ENCODE measurements at regions not wholly inside any gene's neighbourhood (a gene's known extent, or its start where the extent isn't known, plus 50 kb on each side); places are given as distances from the start of the nearest gene placed in this dataset.
"Not testable (repeated sequence)": the region's sequence is repeated elsewhere in the genome, so short reads cannot be mapped to it uniquely, and the experiment has no call there.

DNA sequence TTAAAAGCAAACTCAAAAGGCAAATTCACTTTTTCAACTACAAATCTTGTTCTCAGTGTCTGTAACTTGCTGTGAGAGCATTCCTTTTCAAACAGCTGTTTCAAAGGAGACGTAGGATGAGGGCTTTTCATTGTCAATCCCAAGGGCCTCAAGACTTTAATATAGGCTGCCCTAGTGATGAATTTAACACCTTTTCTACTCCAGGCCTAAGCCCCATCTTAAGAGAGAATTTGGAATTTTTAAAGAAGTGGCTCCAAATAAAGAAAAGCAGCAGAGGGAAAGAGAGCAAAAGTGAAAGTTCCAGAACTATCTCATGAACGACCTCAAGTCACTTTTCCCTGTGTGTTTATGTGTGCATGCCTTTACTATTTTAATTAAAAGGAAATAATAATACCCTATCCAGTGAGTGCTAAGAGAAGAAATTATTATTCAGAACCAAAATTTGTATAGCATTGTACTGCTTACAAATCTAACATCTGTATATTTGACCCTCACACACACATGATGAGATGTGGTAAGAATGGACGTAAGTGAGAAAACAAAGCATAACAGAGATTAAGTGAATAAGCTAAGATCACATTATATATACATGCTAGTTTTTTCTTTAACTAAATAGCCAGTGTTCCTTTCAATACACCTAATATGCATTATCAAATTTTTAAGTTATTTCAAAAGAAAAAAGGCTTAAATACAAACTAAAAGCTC, 196.4 kb downstream of the VGLL3 start:
- DNase-seq (ENCODE audit: low spot score): no peak

DNA sequence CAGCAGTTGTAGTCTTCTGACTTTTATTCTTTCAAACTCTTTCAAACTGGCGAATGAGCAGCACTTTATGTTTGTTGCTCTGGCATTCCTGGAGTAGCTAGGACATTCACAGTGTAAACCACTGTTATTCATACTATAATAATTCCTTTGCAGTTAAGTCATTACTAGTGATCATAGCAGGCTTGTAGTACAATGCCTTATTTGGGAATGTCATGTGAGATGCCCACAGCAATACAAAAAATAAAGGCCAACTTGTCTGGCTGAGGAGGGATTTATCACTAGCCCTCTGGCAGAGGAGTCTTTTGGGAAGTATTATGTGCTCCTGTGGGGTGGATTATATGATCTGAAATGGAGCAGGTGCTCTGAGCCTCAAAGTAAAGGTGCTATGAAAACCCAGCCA, 197.2 kb downstream of the VGLL3 start:
- peak; percentile 80 for DNase-seq (ENCODE audit: low spot score)

DNA sequence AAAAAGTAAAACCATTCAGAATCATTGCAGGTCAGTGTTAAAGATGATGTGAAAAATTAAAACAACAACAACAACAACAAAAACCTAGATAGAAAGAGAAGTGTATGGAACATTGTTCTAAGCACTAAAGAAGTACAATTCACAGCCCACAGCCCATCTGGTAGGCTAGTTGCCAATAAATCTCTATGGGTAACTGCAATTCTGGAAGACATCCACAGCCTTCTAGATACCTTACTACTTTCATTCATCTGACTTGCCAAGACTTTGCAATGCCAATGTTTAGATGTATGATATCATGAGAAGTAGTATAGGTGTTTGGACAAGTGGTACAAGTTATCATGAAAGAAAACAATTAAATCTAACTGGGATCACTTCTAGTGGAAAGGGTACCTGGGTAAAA, 198.6 kb downstream of the VGLL3 start:
- no peak for DNase-seq (ENCODE audit: low spot score)

DNA sequence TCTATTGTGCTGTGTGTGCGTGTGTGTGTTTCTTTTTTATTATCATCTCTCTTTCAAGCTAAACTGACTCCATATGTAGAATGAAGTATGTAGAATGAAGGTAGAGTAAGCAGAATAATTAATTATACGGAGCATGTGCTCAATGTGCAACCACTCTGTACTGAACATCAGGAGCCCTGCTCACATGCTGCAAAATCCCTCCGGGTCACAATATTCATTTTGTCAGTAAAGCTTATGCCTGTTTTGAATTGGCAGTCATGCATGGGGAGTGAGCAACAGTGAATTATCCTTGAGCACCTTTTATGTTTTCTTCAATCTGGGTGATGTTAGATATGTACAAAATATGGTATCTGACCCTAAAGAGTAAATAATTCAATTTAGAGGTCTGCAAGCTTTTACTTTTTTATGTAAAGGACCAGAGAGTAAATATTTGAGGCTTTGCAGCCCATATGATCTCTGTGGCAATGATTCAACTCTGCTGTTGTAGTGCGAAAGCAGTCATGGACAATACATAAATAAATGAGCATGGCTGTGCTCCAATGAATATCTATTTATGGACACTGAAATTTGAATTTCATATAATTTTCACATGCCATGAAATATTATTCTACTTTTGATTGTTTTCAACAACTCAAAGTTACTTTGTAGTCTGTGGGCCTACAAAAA, 199.9 kb downstream of the VGLL3 start:
- no peak for DNase-seq (ENCODE audit: low spot score)

DNA sequence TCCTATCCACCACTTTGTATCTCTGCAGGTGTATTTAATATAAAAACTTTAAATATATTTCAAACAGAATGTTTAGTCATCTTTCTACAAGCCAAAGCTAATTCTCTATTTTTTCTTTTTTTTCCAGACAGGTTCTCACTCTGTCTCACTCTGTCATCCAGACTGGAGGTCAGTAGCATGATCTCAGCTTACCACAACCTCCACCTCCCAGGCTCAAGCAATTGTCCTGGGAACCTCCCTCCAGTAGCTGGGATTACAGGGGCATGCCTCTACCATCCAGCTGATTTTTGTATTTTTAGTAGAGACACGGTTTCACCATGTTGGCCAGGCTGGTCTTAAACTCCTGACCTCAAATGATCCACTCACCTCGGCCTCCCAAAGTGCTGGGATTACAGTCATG, 202.6 kb downstream of the VGLL3 start:
- no peak for DNase-seq (ENCODE audit: low spot score)

DNA sequence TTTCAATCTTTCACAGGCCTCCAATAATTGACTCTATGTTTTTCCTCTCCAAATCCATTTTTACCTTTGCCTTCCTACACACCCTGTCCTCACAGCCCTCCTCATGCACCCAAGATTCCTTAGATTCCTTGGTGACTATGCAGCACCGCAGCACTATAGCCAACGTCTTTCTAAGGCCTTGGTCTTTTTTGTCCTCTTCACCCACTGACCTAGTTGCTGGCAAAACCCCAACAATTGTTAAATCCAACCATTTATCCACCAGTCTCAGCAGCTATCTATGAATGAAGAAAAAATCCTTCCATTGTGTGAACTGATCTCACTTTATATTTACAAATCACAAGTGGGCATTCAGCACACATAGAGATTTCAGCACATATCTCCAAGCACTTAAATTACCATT, 203.9 kb downstream of the VGLL3 start:
- no peak for DNase-seq (ENCODE audit: low spot score)

DNA sequence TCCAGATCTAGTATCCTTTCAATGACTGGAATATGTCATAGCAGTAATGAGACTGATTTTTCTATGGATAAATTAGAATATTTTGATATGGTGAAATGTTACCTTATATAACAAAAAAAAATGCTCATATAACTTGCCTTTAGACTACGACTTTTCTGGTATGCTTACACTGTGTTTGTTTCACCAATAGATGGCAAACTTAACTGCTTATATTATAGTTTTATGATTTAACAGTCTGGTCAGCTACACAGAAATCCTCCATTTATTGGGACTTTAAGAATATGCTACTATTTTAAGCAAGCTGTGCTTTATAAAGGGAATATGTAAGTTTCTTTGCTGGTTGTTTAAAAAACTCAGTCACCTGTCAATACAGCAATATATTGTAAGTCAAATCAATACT, 205.6 kb downstream of the VGLL3 start:
- peak; percentile 45 for DNase-seq (ENCODE audit: low spot score)

DNA sequence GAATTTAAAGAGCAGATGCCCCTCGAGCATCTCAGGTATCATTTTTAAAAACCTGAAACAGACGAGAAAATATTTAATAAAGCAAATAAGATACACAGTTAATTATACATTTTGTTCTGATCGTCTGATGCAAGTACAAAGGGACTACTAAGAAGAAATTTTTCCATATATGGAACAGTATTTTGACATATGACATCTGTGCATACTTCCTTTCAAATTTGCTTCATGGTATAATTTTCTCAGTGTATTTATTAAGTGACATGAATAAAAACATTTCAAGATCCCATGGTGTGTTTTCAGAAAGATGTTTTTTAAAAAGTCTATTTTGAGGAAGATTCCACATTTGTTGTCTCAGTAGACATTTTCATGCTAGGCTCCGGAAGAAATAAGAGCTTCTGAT, 208.1 kb downstream of the VGLL3 start:
- no peak for DNase-seq (ENCODE audit: low spot score)

DNA sequence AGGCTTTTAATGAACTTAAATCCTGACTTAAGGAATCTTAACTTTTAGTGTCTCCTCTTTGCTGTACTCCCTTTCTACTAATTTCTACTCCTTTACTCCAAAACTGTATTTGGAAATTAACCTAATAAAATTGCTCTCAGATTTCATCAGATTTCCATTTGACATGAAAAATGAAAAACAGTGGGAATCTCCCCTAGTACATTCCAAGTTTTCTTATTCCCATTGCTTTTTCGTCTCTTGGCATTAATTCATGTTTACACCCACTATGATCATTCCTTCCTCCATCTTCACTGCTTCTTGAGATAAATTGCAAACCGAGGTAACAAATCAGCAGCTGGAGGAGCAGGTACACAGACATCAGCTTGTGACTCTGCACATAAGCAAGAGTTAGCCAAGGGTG, 208.7 kb downstream of the VGLL3 start:
- peak; percentile 22 for DNase-seq (ENCODE audit: low spot score)

DNA sequence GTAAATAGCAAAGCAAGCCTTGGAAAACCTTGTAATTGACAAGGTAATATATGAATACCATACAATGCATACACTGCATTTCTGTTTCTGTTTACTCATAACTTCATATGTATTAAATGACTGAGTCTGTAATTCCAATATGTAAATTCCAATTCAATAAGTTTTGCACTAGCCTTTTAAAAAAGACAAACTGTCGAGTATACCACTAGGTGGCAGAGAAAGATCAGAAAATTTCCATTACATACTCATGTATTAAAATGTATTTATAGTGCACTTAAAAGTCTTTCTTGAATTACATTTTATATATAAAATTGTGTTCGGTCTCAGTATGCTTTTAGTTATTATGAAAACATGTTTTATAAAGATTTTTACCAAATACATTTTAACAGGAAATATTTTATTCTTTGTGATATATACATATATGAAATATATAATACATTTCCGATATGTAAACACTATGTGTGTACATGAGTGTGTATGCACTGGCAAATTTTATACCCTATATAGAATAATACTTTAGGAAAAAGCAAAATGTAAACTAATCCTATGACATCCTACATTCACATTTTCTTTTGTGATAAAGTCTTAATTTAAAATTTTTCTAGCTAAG, 216.8 kb downstream of the VGLL3 start:
- DNase-seq (ENCODE audit: low spot score): peak; percentile 33

DNA sequence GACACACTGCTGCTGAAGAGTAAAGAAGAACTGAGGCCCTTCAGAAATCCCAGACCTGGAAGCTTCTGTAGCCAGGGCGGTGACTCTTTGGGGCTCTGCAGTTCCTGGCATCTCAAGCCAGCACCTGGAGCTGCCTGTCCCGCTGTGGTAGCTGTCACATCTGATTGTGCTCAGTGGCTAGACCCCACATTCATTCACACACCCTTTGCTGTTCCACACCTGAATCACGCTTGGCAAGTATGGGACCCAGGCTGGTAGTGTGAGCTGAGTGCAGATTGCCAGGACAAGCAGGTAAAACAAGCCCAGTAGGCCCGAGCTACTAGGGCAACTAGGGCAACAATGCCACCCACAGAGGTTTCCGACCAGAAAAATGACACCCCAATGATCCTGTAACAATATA, 218.2 kb downstream of the VGLL3 start:
- no peak for DNase-seq (ENCODE audit: low spot score)

DNA sequence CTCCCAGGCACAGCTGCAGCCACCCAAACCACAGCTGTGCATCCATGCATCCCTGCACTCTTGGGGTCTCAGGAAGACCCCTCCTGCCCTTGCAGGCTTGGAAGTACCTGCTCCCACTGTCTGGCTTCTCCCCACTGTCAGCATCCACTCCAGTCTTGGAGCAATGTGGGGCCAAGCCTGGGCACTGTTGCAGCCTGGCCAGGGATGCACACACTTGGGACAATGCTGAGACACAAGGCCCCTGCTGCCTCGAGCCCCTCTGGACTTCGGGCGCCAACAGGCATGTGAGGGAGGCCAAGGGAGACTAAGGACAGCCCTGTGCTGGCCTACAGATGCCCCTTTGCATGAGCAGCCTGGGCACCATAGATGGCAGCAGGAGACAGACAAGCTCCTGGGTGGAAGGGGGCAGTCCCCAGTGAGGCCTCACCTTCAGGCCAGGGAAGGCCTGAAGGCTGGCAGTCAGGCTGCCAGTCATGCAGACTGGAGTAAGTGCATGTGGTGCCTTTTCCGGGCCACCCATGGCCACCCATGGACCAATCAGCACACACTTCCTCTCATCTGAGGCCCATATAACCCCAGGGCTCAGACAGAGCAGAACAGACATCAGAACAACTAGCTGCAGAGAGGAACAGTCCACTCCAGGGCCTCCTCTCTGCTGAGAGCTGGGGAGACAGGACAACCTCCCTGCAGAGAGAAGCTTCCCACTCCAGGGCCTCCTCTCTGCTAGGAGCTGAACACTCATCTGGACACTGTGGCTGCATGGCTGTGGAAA, 219.0 kb downstream of the VGLL3 start:
- no peak for DNase-seq (ENCODE audit: low spot score)

DNA sequence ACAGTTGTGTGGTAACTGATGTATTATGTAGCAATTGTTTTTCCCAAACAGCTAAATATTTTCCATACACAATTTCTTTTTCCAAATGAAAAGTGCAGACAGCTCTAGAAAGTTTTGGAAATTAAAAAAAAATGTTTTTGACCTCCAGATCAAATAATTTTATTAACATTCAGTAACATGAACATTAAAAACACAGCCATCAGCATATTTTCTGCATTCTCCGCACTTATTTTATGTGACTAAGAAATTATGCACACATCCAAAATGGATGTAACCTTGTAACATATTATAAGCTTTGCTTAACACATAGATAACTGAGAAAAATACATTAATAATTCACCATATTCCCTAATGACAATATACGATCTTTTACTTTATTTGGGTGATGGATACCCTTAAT, 224.6 kb downstream of the VGLL3 start:
- DNase-seq (ENCODE audit: low spot score): no peak

DNA sequence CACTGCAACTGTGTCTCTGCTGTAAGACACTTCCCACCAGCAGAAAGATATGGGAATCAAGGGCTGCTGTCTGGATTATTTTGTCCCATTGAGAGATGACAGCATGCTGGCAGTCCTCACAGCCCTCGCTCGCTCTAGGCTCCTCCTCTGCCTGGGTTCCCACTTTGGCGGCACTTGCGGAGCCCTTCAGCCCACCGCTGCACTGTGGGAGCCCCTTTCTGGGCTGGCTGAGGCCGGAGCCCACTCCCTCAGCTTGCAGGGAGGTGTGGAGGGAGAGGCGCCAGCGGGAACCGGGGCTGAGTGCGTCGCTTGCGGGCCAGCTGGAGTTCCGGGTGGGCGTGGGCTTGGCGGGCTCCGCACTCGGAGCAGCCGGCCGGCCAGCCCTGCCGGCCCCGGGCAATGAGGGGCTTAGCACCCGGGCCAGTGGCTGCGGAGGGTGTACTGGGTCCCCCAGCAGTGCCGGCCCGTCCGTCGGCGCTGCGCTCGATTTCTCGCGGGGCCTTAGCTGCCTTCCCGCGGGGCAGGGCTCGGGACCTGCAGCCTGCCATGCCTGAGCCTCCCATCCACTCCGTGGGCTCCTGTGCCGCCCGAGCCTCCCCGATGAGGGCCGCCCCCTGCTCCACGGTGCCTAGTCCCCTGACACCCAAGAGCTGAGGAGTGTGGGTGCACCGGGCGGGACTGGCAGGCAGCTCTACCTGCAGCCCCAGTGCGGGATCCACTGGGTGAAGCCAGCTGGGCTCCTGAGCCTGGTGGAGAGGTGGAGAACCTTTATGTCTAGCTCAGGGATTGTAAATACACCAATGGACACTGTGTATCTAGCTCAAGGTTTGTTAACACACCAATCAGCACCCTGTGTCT, 233.4 kb downstream of the VGLL3 start:
- DNase-seq (ENCODE audit: low spot score): not testable (repeated sequence)

DNA sequence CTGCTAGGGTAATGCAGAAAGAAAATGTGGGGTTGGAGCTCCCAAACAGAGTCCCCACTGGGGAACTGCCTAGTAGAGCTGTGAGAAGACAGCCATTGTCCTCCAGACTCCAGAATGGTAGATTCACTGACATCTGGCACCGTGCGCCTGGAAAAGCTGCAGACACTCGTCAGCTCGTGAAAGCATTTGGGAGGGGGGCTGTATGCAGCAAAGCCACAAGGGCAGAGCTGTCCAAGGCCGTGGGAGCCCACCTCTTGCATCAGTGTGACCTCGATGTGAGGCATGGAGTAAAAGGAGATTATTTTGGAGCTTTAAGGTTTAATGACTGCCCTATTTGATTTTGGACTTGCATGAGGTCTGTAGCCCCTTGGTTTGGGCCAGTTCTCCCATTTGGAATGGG, 242.9 kb downstream of the VGLL3 start:
- no peak for DNase-seq (ENCODE audit: low spot score)

DNA sequence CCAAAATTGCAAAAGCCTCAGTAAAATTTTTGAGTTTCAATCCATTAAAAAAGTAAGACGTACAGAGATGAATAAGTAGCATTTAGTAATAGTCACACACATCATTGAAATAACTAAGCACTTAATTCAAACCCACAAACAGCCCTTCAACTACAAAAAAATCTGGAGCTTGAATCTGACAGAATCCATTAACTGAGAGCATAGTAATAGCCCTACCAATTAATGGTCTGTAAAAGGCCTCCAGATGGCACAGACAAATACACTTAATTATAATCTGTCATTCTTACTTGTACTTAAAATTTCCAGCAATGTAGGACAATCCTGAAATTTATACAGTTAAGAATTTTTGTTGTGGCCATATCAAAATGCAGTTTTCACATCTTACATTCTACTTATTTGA, 246.9 kb downstream of the VGLL3 start:
- DNase-seq (ENCODE audit: low spot score): no peak

DNA sequence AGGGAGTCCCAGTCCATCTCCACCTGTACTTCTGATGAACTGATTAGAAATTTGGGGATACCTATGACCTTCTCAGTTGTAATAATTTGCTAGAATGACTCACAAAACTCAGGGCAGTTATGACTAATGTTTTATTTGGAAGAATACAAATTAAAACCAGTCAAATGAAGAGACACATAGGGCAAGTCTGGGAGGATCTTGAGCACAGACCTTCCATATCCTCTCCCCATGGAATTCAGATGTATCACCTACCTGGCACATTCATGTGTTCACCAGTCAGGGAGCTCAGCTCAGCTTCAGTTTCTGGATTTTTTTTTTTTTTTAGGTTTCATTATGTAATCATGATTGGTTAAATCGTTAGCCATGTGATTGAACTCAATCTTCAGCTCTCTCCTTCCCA, 247.7 kb downstream of the VGLL3 start:
- DNase-seq (ENCODE audit: low spot score): no peak

DNA sequence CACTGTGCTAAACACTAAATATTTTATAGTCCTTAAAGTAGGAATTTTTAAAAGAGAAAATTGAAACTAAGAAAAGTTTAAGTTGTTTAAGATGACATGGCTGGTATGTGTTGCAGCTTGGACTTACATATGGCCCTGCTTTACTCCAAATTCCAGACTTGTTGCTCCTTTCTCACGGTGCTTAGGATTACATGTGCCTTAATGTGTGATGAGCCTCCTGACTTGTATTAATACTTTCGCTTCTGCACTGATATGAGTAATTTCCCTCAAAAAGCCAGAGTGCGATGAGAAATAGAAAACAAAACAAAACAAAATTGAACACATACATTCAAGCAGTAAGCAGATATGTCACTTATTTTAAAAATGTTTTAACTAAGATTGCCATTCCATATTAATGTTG, 250.2 kb downstream of the VGLL3 start:
- DNase-seq (ENCODE audit: low spot score): no peak

DNA sequence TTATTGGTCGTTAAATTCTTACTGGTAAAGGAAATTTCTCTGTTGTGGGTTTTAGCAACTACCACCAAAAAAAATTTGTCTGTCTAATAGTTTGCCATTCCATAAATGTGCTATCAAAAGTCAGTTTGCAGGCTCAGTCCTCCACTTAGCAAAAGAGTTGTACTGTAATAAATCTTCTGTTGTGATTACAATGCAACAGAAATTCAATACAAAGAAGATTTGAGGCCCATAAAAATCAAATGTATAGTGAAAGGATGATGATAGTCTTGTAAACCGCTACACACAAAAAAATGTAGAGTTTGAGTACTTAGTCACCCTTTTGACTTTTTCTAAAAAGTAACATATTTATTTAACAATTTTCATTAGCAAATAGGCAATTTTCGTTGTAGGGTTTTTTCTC, 251.7 kb downstream of the VGLL3 start:
- DNase-seq (ENCODE audit: low spot score): no peak

DNA sequence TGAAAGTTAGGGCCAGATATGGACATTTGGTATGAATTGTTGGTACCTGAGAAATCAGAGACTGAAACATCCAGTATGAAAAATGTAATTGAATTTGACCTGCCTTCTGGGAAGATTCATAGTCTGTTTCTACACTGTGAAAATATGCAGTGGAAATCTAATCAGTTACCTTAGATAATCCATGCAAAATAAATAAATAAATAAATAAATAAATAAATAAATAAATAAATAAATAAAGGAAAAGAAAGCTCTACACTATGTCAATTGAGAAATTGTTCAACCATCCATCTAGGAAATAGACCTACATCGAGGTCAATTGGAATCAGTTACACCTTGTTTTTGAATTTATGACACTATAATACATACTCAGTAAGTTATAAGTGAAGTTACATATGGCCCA, 252.3 kb downstream of the VGLL3 start:
- no peak for DNase-seq (ENCODE audit: low spot score)

DNA sequence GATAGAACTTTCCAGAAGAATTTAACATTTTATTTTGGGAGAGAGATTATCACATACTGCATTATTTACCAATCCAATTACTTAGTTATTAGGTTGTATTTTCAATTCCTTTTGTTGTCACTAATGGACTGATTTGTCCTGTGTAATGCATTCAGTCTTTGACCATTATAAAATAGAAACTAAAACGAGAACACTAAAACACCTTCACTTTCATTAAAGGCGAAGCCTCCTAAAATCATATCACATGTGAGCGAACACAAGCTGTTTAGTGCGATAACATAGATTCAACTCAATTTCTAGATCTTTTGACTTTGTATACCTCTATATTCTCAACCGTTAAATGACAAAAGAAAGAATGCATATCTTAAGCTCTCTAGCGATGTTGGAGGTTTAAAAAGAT, 253.4 kb downstream of the VGLL3 start:
- no peak for DNase-seq (ENCODE audit: low spot score)

DNA sequence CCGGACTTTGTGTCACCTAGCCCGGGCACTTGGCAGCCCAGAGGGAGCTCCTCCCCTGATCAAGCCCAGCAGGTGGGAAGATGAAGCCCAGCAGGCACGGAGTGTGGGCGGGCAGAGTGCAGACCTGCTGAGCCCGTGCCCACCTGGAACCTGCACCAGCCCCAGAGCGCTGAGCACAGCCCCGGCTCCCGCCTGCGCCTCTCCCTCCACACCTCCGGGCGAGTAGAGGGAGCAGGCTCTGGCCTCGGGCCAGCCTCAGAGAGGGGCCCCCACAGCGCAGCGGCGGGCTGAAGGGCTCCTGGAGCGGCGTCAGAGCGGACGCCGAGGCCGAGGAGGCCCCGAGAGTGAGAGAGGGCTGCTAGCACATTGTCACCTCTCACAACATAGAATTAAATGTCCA, 257.7 kb downstream of the VGLL3 start:
- no peak for DNase-seq (ENCODE audit: low spot score)
